HS-27A (cell line): ENCODE measurements at regions not wholly inside any gene's neighbourhood (a gene's known extent, or its start where the extent isn't known, plus 50 kb on each side); places are given as distances from the start of the nearest gene placed in this dataset.
"Not testable (repeated sequence)": the region's sequence is repeated elsewhere in the genome, so short reads cannot be mapped to it uniquely, and the experiment has no call there.

Experiments used
- DNase-seq: peaks from one replicate; pipeline ENCODE4 v3.0.0-alpha.2; 2012; ENCODE audit warnings: low read depth, missing footprints

DNA sequence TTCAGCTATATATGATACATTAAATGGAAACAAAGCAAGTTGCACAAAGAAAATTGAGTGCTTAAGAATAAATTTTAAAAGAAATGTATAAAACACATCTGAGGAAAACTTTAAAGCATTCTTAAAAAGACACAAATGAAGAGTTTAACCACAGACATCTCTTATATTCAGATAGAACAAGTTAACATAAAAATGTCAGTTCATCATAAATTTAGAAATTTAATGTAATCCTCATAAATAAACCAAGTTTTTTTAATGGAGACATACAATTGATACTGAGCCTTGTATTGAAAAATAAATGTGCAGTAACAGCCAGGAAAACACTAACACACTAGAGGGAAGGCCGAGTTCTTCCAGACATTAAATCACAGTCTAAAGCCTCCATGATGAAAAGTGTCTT lies 243.9 kb upstream of the MKLN1 start:
- no peak for DNase-seq

- DNase-seq = not testable (repeated sequence)
Observed at GRCh38 chr7:131084336-131084735, 243.3 kb upstream of the MKLN1 start.

DNA sequence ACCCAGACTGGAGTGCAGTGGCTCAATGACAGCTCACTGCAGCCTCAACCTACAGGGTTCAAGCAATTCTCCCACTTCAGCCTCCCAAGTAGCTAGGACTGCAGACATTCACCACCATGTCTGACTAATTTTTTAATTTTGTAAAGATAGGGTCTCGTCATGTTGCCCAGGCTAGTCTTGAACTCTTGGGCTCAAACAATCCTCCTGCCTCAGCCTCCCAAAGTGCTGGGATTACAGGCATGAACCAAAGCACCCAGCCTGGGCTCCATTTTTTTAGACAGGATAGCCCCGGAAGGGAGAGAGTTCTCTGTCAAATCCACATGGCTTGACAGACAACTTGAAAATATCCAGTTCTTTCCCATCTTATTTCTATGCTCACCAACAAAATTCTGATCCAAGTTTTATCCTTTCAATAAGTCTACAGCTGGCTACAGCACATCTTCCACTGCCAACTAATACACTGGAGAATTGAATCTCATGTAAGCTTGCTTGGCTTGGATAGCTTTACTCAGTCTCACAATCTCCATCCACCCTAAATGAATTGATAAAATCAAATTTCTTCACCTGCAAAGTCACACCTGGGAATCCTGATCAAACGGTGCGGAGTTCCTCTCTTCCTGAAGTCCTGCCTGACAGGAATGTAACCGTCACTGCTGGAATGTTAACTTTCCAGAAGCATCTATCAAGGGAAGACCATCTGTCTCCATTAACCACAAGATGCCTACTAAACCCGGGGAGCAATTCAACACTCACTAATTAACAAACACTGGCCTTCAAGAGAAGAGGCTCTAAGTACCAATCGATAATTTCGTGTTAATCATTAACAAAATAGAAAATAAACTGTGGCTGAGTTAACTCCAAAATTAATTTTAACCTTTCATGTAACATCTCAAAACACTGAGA lies 239.7 kb upstream of the MKLN1 start:
- DNase-seq = no peak

DNA sequence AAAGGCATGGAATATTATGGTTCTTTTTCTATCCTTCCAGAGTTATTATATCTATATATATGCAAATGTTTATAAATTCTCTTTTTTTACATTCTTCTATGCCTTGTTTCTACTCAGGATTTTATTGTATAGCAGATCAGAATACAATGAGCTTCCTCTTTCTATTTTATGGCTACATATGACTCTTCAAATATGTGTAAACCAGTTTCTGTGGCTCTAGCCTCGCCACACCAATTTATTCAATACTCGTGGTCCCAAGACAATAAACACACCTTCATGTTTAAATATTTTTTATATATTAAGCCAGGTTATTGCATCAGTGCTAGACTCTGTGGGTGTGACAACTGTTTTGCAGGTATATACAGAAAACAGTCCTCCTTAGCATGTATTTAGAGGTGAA lies 237.5 kb upstream of the MKLN1 start:
- no peak for DNase-seq

GRCh38 chr7:131090886-131091692 lies 236.6 kb upstream of the MKLN1 start:
- DNase-seq = no peak

DNA sequence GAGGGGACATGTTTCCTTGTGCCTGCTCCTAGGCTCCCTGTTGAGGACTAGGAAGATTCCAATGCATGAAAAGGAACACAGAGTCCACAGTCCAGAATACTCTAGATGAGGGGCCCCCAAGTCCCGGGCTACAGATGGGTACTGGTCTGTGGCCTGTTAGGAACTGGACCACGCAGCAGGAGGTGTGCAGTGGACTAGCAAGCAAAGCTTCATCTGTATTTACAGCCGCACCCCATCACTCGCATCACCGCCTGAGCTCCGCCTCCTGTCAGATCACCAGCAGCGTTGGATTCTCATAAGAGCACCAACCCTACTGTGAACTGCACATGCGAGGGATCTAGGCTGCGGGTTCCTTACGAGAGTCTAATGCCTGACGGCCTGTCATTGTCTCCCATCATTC lies 233.0 kb upstream of the MKLN1 start:
- no peak for DNase-seq

DNA sequence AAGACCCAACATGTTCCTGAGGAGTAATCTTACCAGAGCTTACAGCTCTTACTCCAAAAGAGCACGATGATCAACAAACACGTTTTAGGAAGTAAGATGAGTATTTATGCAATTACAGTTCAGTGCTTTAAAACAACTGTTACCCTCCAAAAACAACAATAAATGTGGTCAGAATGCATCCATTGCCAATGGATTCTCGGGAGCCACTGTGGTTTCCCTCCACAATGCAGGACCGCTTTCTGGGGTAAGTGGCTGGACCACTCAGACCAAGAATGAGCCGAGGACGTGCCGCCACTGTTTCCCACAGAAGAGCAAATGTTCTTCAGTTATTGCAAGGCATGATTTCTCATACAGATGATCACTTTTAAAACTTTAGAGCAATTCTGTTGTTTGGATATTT lies 232.3 kb upstream of the MKLN1 start:
- no peak for DNase-seq

DNA sequence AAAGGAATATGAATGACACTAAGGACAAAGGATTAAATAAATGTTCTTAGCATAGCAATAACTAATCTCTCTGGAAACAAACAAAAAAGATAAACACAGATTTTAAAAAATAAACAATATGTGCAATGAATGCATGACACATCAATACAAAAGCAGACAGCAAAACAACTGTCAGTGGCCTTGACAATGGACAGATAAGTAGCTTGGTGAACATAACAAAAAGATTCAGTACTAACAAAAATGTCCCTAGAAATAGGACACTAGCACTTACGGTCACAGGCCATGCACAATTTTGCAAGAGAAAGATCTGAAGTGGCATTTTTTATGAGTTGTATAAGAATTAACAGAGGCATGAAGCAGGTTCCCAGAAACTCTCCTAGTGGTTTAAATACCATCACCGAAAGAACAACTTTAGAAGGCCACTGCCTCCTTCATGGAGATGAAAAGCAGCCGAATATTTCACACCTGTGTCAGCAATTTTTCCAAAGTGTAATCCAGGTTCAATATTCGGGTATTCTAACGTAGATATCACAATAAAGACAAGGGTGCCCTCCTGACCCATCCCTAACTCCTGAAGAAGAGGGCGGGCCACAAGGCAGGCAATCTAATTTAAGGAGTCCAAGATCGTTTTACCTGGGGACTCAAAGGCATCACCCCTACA lies 231.3 kb upstream of the MKLN1 start:
- no peak for DNase-seq

GRCh38 chr7:131097662-131098376 lies 229.9 kb upstream of the MKLN1 start:
- no peak for DNase-seq

- DNase-seq = no peak
Observed at GRCh38 chr7:131098527-131098926, 229.1 kb upstream of the MKLN1 start.

DNA sequence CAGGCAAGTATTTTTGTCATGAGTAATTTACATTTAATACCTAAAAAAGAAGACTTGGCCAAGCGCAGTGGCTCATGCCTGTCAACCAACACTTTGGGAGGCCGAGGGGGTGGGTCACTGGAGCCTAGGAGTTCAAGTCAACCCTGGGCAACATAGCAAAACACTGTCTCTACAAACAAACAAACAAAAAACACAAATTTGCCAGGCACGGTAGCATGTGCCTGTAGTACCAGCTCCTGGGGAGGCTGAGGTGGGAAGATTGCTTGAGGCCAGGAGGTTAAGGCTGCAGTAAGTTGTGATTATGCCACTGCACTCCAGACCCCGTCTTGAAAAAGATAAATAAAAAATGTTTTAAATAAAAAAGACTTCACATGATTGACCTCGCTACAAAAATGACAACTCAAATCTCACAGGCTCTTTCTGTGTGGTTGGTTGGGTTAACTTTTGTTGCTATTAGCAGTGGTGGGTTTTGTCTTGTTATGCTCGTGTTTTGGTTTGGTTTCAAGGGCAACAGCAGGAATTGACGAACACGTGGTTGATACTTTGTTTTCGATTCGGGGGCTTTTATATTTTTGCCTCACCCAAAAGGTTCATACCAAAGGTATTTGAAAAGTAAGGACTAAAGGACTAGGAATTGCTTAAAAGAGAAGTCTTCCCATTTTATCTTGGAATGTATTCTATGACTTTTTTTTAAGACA lies 227.2 kb upstream of the MKLN1 start:
- no peak for DNase-seq

- no peak for DNase-seq
Observed at GRCh38 chr7:131103997-131104396, 223.7 kb upstream of the MKLN1 start.

- no peak for DNase-seq
Observed at GRCh38 chr7:131104596-131105293, 222.9 kb upstream of the MKLN1 start.

- no peak for DNase-seq
Observed at GRCh38 chr7:131105294-131105798, 222.3 kb upstream of the MKLN1 start.

GRCh38 chr7:131105799-131106680 lies 221.6 kb upstream of the MKLN1 start:
- no peak for DNase-seq

DNA sequence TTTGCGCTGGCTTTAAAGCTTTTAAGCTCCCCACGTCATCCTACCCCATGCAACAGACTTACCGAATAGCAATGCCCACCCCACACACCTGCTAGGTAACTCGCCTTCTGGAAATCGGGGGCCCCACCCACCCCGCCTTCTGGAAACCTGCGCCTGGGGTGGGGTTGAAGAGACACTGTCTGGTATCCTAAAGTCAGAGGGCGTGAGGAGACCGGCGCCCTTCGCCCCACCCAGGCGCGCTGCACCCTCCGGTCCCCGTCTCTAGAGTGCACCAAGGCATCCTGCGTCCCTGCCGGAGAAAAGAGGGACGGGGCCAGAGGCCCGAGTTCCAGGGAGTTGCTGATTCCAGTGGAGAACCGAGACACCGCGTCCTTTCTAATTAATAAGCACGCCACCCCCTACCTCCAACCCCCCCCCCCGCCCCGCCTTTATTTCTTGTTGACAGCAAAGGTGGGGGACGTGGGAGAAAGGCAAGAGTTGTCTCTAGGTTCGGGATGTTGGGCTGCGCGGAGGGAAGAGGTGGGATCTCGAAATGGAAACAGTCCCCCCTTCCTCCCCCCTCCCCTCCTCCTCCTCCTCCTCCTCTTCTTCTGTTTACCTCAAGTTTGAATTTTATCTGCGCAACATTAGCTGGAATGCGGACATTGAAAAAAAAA lies 220.9 kb upstream of the MKLN1 start:
- DNase-seq = no peak

- no peak for DNase-seq
Observed at GRCh38 chr7:131107337-131108211, 220.1 kb upstream of the MKLN1 start.
